Thyroid gland (tissue), 4 donors: ENCODE measurements at regions not wholly inside any gene's neighbourhood (a gene's known extent, or its start where the extent isn't known, plus 50 kb on each side); places are given as distances from the start of the nearest gene placed in this dataset.

ENCODE experiments used
- DNase-seq, 2 donors: peaks; one replicate each; pipeline ENCODE4 v3.0.0-alpha.2; 2019
- H3K27ac ChIP-seq, 3 donors: fragments of 200-600 bp; sonication (generic); 1 replicate in 2 of 3; 2 replicates in 1 of 3; pipeline ENCODE4 v1.5.1; 2016 to 2019; ENCODE audit warnings: mild to moderate bottlenecking in 1 of 3, moderate library complexity in 1 of 3
- H3K27me3 ChIP-seq: fragments of 200-600 bp; sonication (generic); one replicate; pipeline ENCODE4 v1.5.1; 2019
- H3K36me3 ChIP-seq, 2 donors: fragments of 200-600 bp; sonication (generic); one replicate each; pipeline ENCODE4 v1.5.1; 2016 to 2019
- H3K4me1 ChIP-seq, 2 donors: fragments of 200-600 bp; sonication (generic); one replicate each; pipeline ENCODE4 v1.5.1; 2017 to 2019
- H3K4me3 ChIP-seq, 3 donors: fragments of 200-600 bp; sonication (generic); replicated peaks in 1 of 3; 1 replicate in 2 of 3; 2 replicates in 1 of 3; pipeline ENCODE4 v1.5.1; 2016; ENCODE audit warnings: mild to moderate bottlenecking in 1 of 3
- H3K9me3 ChIP-seq: fragments of 200-600 bp; sonication (generic); one replicate; pipeline ENCODE4 v1.5.1; 2017
- CTCF ChIP-seq, 6 experiments: fragments of 200-600 bp in 3 of 6; fragments of 450-650 bp in 3 of 6; sonication (generic) in 3 of 6; IDR thresholded peaks; one replicate each; pipeline ENCODE4 v1.5.1; 2016 to 2019; ENCODE audit warnings: antibody characterized with exemption in 6 of 6, mild to moderate bottlenecking in 2 of 6, inconsistent platforms in 1 of 6, moderate library complexity in 1 of 6
- POLR2A ChIP-seq, 2 donors: fragments of 450-650 bp; IDR thresholded peaks; one replicate each; pipeline ENCODE4 v1.6.1; 2017; ENCODE audit warnings: antibody characterized with exemption in 2 of 2, mild to moderate bottlenecking in 2 of 2, moderate library complexity in 1 of 2
- WGBS, 2 donors: methylation state at CpG; one replicate each; pipeline ENCODE4 v1.1.5; 2017; 5-methylcytosine and 5-hydroxymethylcytosine counted together
- intact Hi-C: fragments of 100-400 bp; cut with DNase I; formaldehyde crosslinking; loops from one replicate; pipeline ENCODE4 v1.15.1; 2023

- Histone ChIP-seq H3K27me3 (no peaks in the 10 kb centered on the region), H3K4me1 (peaks cover 0 to 5% of the 10 kb centered on the region in 2 donors), H3K4me3 (no peak overlapping the region), H3K9me3 (no peaks in the 10 kb centered on the region), H3K27ac (peak overlapping the region in 1 of 3 donors; percentile 27), H3K36me3 (no peaks in the 10 kb centered on the region)
- no peak for DNase-seq
- TF ChIP-seq CTCF (IDR thresholded peaks at IDR 0.05) (no peak), POLR2A (IDR thresholded peaks at IDR 0.05) (no peak)
- 42 to 55% methylated on average over 3 of the region's 3 CpGs for WGBS, 2 donors
- intact Hi-C loops, result no loop called here
Observed at GRCh38 chr20:48538856-48539255, 288.9 kb downstream of the PREX1 start.

GRCh38 chr20:48538058-48538825 is 289.6 kb downstream of the PREX1 start:
- no peak for TF ChIP-seq POLR2A (IDR thresholded peaks at IDR 0.05)
- no peak for TF ChIP-seq CTCF (IDR thresholded peaks at IDR 0.05)
- H3K4me3 ChIP-seq, result no peak overlapping the region
- intact Hi-C loops, result no loop called here
- H3K27me3 ChIP-seq, result no peaks in the 10 kb centered on the region
- no peaks in the 10 kb centered on the region for H3K9me3 ChIP-seq
- H3K27ac ChIP-seq, result peak overlapping the region in 1 of 3 donors; percentile 27
- peak; percentile 89 to 96 for DNase-seq
- H3K36me3 ChIP-seq, result no peaks in the 10 kb centered on the region
- 39 to 42% methylated on average over 10 of the region's 10 CpGs for WGBS, 2 donors
- peaks cover 0 to 5% of the 10 kb centered on the region in 2 donors for H3K4me1 ChIP-seq

- Histone ChIP-seq H3K4me3 (no peak overlapping the region), H3K27me3 (no peaks in the 10 kb centered on the region), H3K27ac (no peak overlapping the region), H3K9me3 (no peaks in the 10 kb centered on the region), H3K4me1 (peaks cover 0 to 5% of the 10 kb centered on the region in 2 donors), H3K36me3 (no peaks in the 10 kb centered on the region)
- TF ChIP-seq POLR2A (IDR thresholded peaks at IDR 0.05), result no peak
- no peak for TF ChIP-seq CTCF (IDR thresholded peaks at IDR 0.05)
- WGBS, 2 donors, result 72 to 80% methylated on average over 2 of the region's 2 CpGs
- intact Hi-C loops, result no loop called here
- DNase-seq, result no peak
Observed at GRCh38 chr20:48536206-48536605, 291.6 kb downstream of the PREX1 start.

- WGBS, 2 donors, result 86 to 88% methylated on average over 5 of the region's 5 CpGs
- peaks cover 0 to 5% of the 10 kb centered on the region in 2 donors for H3K4me1 ChIP-seq
- H3K27ac ChIP-seq, result no peak overlapping the region
- H3K36me3 ChIP-seq, result no peaks in the 10 kb centered on the region
- intact Hi-C loops, result no loop called here
- H3K4me3 ChIP-seq, result no peak overlapping the region
- no peaks in the 10 kb centered on the region for H3K27me3 ChIP-seq
- TF ChIP-seq POLR2A (IDR thresholded peaks at IDR 0.05), result no peak
- no peak for TF ChIP-seq CTCF (IDR thresholded peaks at IDR 0.05)
- no peaks in the 10 kb centered on the region for H3K9me3 ChIP-seq
- DNase-seq, result no peak
Observed at GRCh38 chr20:48535556-48535955, 292.2 kb downstream of the PREX1 start.

GRCh38 chr20:48532028-48532427 is 295.8 kb downstream of the PREX1 start:
- Histone ChIP-seq H3K27ac (no peak overlapping the region), H3K36me3 (no peaks in the 10 kb centered on the region), H3K27me3 (no peaks in the 10 kb centered on the region), H3K4me3 (no peak overlapping the region), H3K9me3 (no peaks in the 10 kb centered on the region), H3K4me1 (no peaks in the 10 kb centered on the region)
- WGBS, 2 donors, result 90 to 95% methylated on average over 2 of the region's 2 CpGs
- no peak for DNase-seq
- intact Hi-C loops, result no loop called here
- no peak for TF ChIP-seq CTCF (IDR thresholded peaks at IDR 0.05)
- no peak for TF ChIP-seq POLR2A (IDR thresholded peaks at IDR 0.05)
